IPS DF 6.9 (cell line): ENCODE measurements at regions not wholly inside any gene's neighbourhood (a gene's known extent, or its start where the extent isn't known, plus 50 kb on each side); places are given as distances from the start of the nearest gene placed in this dataset.

Experiments used
- DNase-seq: peaks from one replicate; pipeline ENCODE4 v3.0.0-alpha.2; 2013; ENCODE audit warnings: low read depth, low spot score
- H3K27ac ChIP-seq: one replicate; pipeline ENCODE4 v1.5.1; 2013; ENCODE audit warnings: low read length, control low read depth
- H3K27me3 ChIP-seq: 2 replicates; pipeline ENCODE4 v1.6.1; 2013; ENCODE audit warnings: mild to moderate bottlenecking, low read length; ENCODE audit not compliant: control insufficient read depth, insufficient read depth
- H3K36me3 ChIP-seq: 2 replicates; pipeline ENCODE4 v1.6.1; 2013; ENCODE audit warnings: low read length; ENCODE audit not compliant: control insufficient read depth, insufficient read depth
- H3K4me1 ChIP-seq: 2 replicates; pipeline ENCODE4 v1.6.1; 2013; ENCODE audit warnings: low read length; ENCODE audit not compliant: control insufficient read depth, insufficient read depth
- H3K4me3 ChIP-seq: 2 replicates; pipeline ENCODE4 v1.5.1; 2013; ENCODE audit warnings: mild to moderate bottlenecking, low read length
- H3K9me3 ChIP-seq: 2 replicates; pipeline ENCODE4 v1.6.1; 2013; ENCODE audit warnings: low read length, inconsistent platforms; ENCODE audit not compliant: control insufficient read depth, insufficient read depth
- WGBS: extraction: QIAGEN DNeasy Blood & Tissue Kit; methylation state at CpG from one replicate; pipeline ENCODE4 v1.1.7; 2013; ENCODE audit warnings: mixed read lengths, missing lambda C conversion rate; ENCODE audit not compliant: insufficient read length, insufficient coverage; 5-methylcytosine and 5-hydroxymethylcytosine counted together

- no peaks in the 10 kb centered on the region for H3K9me3 ChIP-seq
- DNase-seq, result no peak
- H3K27ac ChIP-seq, result no peak overlapping the region
- WGBS, result no CpG with 5 or more reads among the region's 4 CpGs
- no peaks in the 10 kb centered on the region for H3K4me1 ChIP-seq
- no peak overlapping the region for H3K4me3 ChIP-seq
- H3K36me3 ChIP-seq, result no peaks in the 10 kb centered on the region
- no peaks in the 10 kb centered on the region for H3K27me3 ChIP-seq
Observed at GRCh38 chr2:19580830-19581229, 222.4 kb upstream of the OSR1 start.

- no peaks in the 10 kb centered on the region for H3K36me3 ChIP-seq
- no peak for DNase-seq
- H3K27ac ChIP-seq, result no peak overlapping the region
- no CpG with 5 or more reads among the region's 1 CpG for WGBS
- H3K4me3 ChIP-seq, result no peak overlapping the region
- no peaks in the 10 kb centered on the region for H3K4me1 ChIP-seq
- H3K27me3 ChIP-seq, result no peaks in the 10 kb centered on the region
- H3K9me3 ChIP-seq, result no peaks in the 10 kb centered on the region
Observed at GRCh38 chr2:19580264-19580663, 221.8 kb upstream of the OSR1 start.

- no peaks in the 10 kb centered on the region for H3K4me1 ChIP-seq
- H3K9me3 ChIP-seq, result no peaks in the 10 kb centered on the region
- no peaks in the 10 kb centered on the region for H3K27me3 ChIP-seq
- no peak overlapping the region for H3K4me3 ChIP-seq
- H3K36me3 ChIP-seq, result no peaks in the 10 kb centered on the region
- DNase-seq, result no peak
- WGBS, result no CpG with 5 or more reads among the region's 3 CpGs
- H3K27ac ChIP-seq, result no peak overlapping the region
Observed at GRCh38 chr2:19579461-19579860, 221.0 kb upstream of the OSR1 start.

DNA sequence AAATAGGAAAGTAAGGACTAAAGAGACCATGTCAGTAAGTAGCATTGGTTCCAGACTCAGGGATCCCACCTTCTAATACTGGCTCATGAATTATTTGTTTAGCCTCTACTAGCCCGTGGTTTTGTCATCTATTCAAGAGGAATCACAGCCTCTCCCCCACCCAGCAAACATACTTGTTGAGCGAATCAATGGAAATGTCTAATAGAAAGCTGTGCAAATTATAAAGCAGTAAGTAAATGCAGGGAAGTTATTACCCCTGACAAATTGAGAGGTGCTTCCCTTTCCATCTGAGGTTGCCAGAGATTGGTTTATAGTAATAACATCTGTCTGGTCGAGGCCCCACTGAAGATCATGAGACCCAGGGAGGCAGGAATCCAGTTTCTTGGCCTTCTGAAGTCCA is 219.3 kb upstream of the OSR1 start:
- no CpG with 5 or more reads among the region's 3 CpGs for WGBS
- DNase-seq, result no peak

GRCh38 chr2:19576411-19576810 is 218.0 kb upstream of the OSR1 start:
- H3K36me3 ChIP-seq, result no peaks in the 10 kb centered on the region

More for the DNA sequence above, 219.3 kb upstream of the OSR1 start:
- no peak overlapping the region for H3K4me3 ChIP-seq
- H3K9me3 ChIP-seq, result no peaks in the 10 kb centered on the region
- no peaks in the 10 kb centered on the region for H3K4me1 ChIP-seq
- no peaks in the 10 kb centered on the region for H3K36me3 ChIP-seq
- no peak overlapping the region for H3K27ac ChIP-seq
- H3K27me3 ChIP-seq, result no peaks in the 10 kb centered on the region

DNA sequence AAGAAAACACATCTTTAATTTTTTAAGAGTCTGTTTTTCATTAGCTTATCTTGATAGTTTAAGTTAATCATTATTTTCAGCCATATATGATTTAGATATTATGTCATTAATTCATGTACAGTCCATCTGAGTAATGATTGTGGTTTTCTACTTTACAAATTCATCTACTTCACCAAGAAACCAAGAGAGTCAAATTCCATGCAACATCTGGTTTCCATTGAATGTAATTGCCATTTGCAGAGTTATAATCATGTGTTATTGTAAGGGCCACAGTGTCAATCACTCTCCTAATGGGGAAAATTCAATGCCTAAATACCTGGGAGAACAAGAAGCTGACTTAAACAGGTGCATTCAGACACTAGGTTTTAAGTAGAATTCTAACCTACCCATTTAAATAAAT is 217.2 kb upstream of the OSR1 start:
- Histone ChIP-seq H3K27me3 (no peaks in the 10 kb centered on the region), H3K9me3 (no peaks in the 10 kb centered on the region), H3K4me3 (no peak overlapping the region), H3K27ac (no peak overlapping the region), H3K4me1 (no peaks in the 10 kb centered on the region), H3K36me3 (no peaks in the 10 kb centered on the region)
- no peak for DNase-seq

More at GRCh38 chr2:19576411-19576810, 218.0 kb upstream of the OSR1 start:
- no peak for DNase-seq
- Histone ChIP-seq H3K4me3 (no peak overlapping the region), H3K4me1 (no peaks in the 10 kb centered on the region), H3K27ac (no peak overlapping the region), H3K9me3 (no peaks in the 10 kb centered on the region), H3K27me3 (no peaks in the 10 kb centered on the region)
- no CpG with 5 or more reads among the region's 3 CpGs for WGBS

DNA sequence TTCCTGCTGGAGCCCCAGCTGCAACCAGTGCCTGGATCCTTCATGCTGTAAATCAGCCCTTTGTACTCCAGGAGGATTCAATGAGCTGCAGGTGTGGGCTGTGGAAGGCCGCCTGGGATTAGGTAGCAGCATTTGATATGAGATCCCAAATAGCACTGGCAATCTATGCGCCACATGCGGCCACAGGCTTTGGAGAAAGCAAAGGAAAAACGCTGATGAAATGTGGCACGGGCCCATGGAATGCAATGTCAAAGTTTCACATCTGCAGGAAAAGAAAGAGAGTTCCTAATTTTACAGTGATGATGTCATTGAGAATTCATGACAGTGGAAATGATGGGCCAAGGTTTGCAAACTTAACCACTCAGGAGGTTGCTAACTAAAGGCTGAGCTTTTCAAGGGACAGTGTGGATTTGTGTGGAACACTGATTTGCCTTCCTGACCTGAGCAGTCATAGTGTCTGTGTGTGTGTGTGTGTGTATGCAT is 216.4 kb upstream of the OSR1 start:
- no peak for DNase-seq
- Histone ChIP-seq H3K36me3 (no peaks in the 10 kb centered on the region), H3K4me1 (no peaks in the 10 kb centered on the region), H3K27ac (no peak overlapping the region), H3K4me3 (no peak overlapping the region), H3K27me3 (no peaks in the 10 kb centered on the region), H3K9me3 (no peaks in the 10 kb centered on the region)
- WGBS, result no CpG with 5 or more reads among the region's 5 CpGs

DNA sequence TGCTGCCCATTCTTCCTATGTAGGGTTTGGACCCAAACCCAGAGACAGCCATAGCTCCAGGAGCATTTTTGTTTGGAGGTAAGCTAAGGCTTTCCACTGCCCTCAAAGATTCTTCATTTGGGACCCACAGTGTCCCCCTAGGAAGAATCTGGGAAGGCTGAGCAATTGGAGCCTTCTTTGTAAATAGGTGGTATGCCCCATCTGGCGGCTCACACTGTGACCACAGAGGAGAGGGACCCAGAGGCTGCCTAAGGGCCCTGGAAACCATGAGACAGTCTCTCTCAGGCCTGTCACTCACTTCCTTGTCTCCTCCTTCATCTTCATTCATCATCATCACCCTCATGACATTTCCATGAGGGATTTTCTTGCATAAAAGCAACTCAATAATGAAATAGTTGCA is 215.4 kb upstream of the OSR1 start:
- Histone ChIP-seq H3K27ac (no peak overlapping the region), H3K4me3 (no peak overlapping the region), H3K27me3 (no peaks in the 10 kb centered on the region), H3K9me3 (no peaks in the 10 kb centered on the region), H3K4me1 (no peaks in the 10 kb centered on the region), H3K36me3 (no peaks in the 10 kb centered on the region)
- DNase-seq, result no peak
- WGBS, result no CpG with 5 or more reads among the region's 1 CpG

GRCh38 chr2:19571773-19572172 is 213.3 kb upstream of the OSR1 start:
- no peak overlapping the region for H3K27ac ChIP-seq
- no peaks in the 10 kb centered on the region for H3K9me3 ChIP-seq
- no peaks in the 10 kb centered on the region for H3K36me3 ChIP-seq
- no peaks in the 10 kb centered on the region for H3K4me1 ChIP-seq
- DNase-seq, result no peak
- WGBS, result no CpG with 5 or more reads among the region's 4 CpGs
- H3K27me3 ChIP-seq, result no peaks in the 10 kb centered on the region
- H3K4me3 ChIP-seq, result no peak overlapping the region

DNA sequence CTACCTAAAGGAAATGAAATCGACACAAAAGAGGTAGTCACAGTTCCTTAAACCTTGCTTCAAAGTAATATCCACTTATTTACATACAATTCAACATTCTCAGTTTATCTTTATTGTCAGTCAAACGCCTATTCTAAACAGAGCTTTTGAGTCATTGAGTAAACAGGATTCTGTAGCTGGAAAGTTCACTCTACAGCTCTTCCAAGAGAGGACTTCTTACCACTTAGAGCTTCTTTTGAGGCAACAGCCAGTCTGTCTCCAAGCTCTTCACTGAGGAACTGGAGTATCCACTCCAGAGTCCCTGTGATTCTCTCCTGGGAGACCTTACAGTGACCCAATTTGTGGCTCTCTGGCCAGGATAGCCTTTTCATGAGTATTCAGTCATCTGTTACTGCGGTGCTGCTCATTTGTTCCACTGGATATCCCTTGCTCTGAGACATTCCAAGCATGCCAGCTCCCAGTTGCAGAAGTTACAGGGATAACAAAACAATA is 210.9 kb upstream of the OSR1 start:
- no peaks in the 10 kb centered on the region for H3K36me3 ChIP-seq
- H3K27me3 ChIP-seq, result no peaks in the 10 kb centered on the region
- no peak overlapping the region for H3K4me3 ChIP-seq
- H3K27ac ChIP-seq, result no peak overlapping the region
- no CpG with 5 or more reads among the region's 3 CpGs for WGBS
- DNase-seq, result no peak
- no peaks in the 10 kb centered on the region; the same call in 1 of the 2 replicates for H3K9me3 ChIP-seq
- H3K4me1 ChIP-seq, result no peaks in the 10 kb centered on the region

DNA sequence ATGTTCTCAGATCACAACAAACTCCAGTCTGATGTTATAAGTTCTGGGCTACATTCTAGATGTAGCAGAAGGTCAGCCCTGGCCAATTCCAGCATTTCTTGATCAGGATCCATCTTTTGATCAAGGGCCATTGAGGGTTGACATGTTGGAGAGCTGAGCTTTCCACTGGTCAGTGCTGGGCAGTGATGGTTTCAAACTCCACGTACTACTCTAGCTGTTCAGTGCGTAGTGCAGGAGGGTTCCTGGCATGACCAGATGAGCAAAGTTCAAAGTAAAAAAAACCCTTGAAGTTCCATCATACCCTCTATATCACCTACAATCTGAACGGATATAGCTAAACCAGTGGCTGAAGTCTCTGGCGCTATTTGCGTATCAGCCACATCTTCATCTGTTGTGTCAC is 210.4 kb upstream of the OSR1 start:
- no CpG with 5 or more reads among the region's 5 CpGs for WGBS
- H3K27me3 ChIP-seq, result no peaks in the 10 kb centered on the region

More for the DNA sequence above, 210.4 kb upstream of the OSR1 start:
- Histone ChIP-seq H3K9me3 (no peaks in the 10 kb centered on the region; the same call in 1 of the 2 replicates), H3K4me1 (no peaks in the 10 kb centered on the region), H3K27ac (no peak overlapping the region), H3K36me3 (no peaks in the 10 kb centered on the region), H3K4me3 (no peak overlapping the region)
- DNase-seq, result no peak
